Renal pelvis (tissue), 1 donor: ENCODE measurements at regions not wholly inside any gene's neighbourhood (a gene's known extent, or its start where the extent isn't known, plus 50 kb on each side); places are given as distances from the start of the nearest gene placed in this dataset.
"Not testable (repeated sequence)": the region's sequence is repeated elsewhere in the genome, so short reads cannot be mapped to it uniquely, and the experiment has no call there.

Experiments used
- DNase-seq: peaks from one replicate; pipeline ENCODE4 v3.0.0-alpha.2; 2013

DNA sequence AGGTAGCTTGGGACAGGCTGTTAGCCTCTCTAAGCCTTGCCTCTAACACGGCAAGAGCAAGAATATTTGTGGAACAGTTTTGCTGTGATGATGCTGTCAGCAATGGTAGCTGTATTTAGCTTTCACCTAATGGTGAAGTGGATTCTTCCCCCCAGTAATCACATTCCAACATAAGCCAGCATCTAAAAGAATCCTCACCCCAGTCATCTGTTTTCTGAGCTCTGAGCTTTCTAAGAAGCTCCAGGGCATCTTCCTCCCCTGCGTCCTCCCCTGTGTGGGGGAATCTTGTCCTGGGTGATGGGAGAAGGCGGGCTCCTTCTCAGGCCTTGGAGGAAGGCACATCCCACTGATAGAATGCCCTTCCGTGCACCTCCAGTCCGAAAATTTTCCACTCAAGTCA, 367.6 kb downstream of the BRD1 start:
- DNase-seq, result no peak

- DNase-seq, result no peak
Measured at GRCh38 chr22:49458708-49459099, 369.0 kb downstream of the BRD1 start.

DNA sequence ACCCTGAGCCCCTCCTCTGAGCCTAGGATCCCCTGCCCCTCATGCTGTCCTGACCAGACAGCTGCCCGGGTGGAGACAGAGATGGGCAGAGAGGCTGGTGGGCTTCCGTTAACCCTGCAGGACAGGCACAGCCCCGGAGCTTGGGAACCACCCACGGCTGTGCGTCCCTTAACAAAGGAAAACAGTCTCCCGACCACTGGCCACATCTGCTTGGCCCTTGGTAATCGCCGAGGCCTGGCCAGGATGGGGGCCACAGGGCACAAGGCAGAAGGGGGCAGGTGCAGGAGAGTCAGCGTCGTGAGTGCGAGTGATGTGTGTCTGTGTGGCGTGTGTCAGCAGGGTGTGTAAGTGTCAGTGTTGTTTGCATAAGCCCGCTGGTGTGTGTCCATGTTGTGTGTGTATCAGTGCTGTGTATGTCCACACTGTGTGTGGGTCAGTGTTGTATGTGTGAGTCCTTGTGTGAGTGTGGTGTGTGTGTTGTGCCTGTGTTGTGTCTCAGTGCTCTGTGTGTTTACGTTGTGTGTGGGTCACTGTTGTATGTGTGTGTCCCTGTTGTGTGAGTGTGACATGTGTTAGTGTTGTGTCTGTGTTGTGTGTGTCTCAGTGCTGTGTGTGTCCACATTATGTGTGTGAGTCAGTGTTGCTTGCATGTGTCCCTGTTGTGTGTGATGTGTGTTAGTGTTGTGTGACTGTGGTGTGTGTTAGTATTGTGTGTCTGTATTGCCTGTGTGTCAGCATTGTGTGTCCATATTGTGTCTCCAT, 369.5 kb downstream of the BRD1 start:
- DNase-seq, result no peak

- no peak for DNase-seq
Measured at GRCh38 chr22:49457146-49457545, 370.5 kb downstream of the BRD1 start.

GRCh38 chr22:49455595-49455994, 372.1 kb downstream of the BRD1 start:
- no peak for DNase-seq

DNA sequence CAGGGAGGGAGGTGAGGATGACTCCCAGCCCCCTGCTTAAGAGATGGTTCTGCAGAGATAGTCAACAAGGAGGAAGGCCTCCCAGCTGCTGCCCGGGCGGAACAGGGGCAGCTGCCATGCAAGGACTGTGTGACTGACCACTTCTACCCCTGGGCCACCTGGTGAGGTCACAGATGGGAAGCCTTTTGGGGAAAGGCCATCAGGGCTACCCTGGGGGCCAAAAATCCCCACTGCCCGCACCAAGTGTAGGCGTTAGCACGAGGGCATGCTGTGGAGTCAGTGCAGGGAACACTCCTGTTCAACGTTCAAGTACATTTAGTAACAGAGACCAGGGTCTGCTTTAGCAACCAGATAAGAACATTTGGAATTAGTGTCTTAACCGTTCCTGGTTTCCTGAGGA, 372.9 kb downstream of the BRD1 start:
- no peak for DNase-seq

DNA sequence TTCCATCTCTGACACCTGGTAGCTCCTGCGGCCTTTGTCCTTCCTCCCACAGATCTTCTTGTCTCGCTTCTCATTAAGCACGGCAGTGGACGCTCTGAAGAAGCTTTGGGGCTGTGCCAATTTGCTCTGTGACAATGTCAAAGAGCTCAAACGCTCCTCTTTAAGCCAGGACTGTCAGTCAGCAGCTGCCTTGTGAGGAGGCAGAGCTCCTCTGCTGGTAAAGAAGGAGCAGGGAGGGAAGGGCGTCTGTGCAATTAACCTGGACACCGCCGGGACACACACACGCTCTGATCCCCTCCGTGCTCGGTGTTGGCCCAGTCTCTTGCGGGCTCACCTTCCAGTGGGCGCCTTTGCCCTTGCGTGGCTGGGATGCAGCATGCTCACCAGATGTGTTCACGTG, 373.9 kb downstream of the BRD1 start:
- DNase-seq, result no peak

GRCh38 chr22:49453019-49453418, 374.7 kb downstream of the BRD1 start:
- DNase-seq, result not testable (repeated sequence)

DNA sequence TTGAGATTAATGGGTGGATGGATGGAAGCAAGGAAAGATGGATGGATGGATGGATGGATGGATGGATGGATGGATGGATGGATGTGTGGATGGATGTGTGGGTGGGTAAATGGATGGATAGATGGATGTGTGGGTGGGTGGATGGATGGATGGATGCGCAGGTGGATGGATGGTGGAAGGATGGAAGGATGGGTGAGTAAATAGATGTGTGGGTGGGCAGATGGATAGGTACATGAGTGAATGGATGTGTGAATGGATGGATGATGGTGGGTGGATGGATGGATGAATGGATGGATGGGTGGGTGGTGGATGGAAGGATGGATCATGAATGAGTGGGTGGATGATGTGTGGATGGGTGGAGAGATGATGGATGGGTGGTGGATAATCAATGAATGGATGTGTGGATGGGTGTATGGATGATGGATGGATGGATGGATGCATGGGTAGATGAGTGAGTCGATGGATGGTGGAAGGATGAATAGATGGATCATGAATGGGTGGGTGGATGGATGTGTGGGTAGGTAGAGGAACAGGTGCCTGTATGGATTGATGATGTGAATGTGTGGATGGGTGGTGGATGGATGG, 375.2 kb downstream of the BRD1 start:
- no peak for DNase-seq

GRCh38 chr22:49451070-49451840, 376.4 kb downstream of the BRD1 start:
- DNase-seq, result no peak

DNA sequence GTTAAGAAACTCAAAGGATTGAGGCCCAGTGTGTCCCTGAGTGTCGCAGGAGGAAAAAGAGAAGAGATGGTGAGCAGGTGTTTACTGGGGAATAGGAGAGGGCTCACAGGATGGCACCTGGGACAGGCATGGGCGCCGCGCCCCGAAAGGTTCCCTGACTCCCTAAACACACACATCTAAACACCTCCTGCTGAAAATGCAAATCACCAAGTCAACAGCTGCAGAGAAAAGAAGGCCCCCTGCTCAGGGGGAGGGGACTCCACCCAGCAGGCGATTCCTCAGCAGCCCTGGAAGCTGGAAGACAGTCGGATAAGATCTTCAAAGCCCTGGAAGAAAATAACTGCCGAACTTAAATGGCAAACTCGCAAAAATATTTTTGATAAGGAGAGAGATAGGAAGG, 377.2 kb downstream of the BRD1 start:
- no peak for DNase-seq

DNA sequence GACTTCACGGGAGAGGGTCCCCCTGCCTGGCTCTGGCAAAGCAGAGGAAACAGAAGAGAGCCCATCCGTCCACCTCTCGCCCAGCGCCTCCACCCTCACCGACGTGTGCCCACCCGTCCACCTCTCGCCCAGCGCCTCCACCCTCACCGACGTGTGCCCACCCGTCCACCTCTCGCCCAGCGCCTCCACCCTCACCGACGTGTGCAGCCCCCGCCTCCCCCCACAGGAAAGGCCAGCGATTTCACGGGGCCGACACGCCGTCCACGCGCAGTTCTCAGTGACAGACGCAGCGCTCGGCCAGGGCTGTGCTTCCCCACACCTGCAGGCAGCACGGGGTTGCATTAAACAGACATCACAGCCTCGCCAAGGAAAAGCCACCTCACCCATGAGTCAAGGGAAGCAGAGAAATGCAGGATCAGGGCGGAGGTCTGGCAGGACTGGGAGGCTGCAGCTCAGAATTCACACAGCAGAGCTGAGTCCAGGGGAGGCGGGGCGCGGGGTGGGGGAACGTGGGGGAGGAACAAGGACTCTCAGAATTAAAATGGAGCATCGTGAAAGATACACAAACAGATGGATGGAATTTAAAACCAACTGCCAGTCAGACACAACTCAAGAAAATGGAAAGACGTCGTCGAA, 377.7 kb downstream of the BRD1 start:
- DNase-seq, result no peak

DNA sequence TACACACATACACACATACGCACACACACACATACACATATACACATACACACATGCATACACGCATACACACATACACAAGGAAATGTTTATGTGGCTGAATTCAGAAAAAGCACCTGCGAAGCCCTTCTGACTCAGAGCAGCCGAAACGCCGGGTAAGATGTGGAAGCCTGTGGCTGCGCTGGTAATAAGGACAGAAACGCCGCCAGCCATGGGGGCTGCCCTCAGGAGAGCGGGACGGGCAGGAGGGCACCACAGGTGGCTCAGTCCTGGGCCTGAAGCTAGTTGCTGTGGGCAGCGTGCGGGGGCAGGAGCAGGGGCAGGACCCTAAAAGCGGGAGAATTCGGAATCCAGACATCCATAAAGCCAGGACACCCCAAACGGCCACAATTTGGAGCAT, 378.3 kb downstream of the BRD1 start:
- no peak for DNase-seq

- no peak for DNase-seq
Measured at GRCh38 chr22:49448526-49448925, 379.1 kb downstream of the BRD1 start.

DNA sequence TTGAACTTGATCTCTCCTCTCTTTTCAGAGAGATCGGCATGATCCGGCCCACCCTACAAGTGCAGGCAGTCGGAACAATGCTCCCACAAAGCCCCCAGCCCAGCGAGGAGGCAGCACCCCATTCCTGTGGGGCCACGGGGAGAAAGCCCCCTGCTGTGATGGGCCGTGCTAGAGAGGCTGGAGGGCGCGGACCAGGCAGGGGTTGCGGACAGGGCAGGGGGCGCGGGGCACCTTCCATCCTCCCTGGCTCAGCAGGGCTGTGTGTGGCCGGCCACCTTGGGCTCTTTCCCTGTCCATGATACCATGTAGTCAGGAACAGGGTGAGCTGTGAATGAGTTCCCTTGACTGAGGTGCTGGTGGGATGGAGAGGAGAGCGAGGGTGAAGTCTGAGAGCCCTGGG, 379.8 kb downstream of the BRD1 start:
- no peak for DNase-seq

- DNase-seq, result no peak
Measured at GRCh38 chr22:49446759-49447710, 380.6 kb downstream of the BRD1 start.

GRCh38 chr22:49446145-49446758, 381.4 kb downstream of the BRD1 start:
- DNase-seq, result no peak

- DNase-seq, result no peak
Measured at GRCh38 chr22:49444781-49445180, 382.9 kb downstream of the BRD1 start.

DNA sequence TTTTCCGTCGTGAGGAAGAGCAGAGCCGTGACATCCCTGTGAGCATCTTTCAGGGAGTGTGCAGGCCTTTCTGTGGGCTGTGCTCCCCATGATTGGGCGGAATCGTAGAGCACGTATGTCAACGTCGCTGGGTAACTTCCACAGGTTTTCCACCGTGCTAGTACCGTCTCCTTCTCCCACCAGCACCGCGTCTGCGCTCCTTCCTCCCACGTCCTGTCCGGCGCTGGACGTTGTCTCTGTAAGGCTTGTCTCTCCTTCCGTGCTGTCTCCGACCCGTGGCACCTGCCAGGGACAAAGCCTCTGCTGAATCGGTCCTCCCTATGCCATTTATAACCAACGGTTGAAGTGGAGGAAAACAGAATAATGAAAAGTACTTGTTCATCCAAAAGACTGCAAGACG, 386.7 kb downstream of the BRD1 start:
- DNase-seq, result no peak

GRCh38 chr22:49439373-49439772, 388.3 kb downstream of the BRD1 start:
- no peak for DNase-seq

- DNase-seq, result no peak
Measured at GRCh38 chr22:49437956-49438355, 389.7 kb downstream of the BRD1 start.
